ENCODE measurements at regions not wholly inside any gene's neighbourhood (a gene's known extent, or its start where the extent isn't known, plus 50 kb on each side); places are given as distances from the start of the nearest gene placed in this dataset.

GRCh38 chr14:81841346-81841745 is 307.7 kb upstream of the SEL1L start:
- no peak for DNase-seq

- no peak for DNase-seq
Measured at GRCh38 chr14:81849714-81850113, 316.1 kb upstream of the SEL1L start.

GRCh38 chr14:81855007-81855406 is 321.4 kb upstream of the SEL1L start:
- no peak for DNase-seq

DNA sequence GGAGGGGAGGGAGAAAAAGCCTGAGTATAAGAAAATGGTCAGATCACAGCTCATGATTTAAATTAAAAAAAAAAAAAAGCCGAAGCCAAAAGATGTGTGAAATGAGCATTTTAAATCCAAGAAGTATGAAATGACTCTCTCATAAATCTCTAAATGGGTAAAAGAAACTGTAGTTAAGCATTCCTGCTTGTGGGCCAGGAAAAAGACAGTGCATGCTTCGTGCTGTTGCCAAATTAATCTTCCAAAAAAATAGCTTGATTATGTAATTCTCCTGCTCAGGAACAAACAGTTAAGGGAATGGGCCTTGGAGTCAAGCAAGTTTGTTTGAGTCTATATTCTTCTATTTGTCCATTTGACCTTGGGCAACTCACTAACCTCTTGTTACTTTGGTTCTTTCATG is 325.4 kb upstream of the SEL1L start:
- no peak for DNase-seq

- no peak for DNase-seq
Measured at GRCh38 chr14:81868172-81868571, 334.5 kb upstream of the SEL1L start.

- DNase-seq: no peak
Measured at GRCh38 chr14:81871706-81872105, 338.1 kb upstream of the SEL1L start.

DNA sequence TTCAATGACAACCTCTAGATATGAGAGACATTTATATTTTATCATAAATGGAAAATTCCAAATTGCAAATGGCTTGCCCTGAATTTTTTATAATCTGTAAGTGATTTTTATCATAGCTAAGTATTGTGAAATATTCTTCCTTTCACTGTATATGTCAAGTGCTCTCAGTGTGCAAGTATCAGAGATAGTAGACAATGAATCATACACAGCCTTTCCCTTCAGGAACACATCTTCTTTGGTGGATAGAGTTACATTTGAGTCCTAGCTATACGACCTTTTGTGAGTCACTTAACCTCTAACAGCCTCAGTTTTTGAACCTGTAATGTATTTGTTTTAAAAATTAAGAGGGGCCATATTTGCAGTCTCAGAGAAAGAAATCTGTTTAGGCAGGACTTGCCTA is 350.7 kb upstream of the SEL1L start:
- no peak for DNase-seq

GRCh38 chr14:81886588-81886987 is 352.9 kb upstream of the SEL1L start:
- no peak for DNase-seq

GRCh38 chr14:81889529-81889928 is 355.9 kb upstream of the SEL1L start:
- DNase-seq: no peak

- no peak for DNase-seq
Measured at GRCh38 chr14:81890020-81890419, 356.4 kb upstream of the SEL1L start.

DNA sequence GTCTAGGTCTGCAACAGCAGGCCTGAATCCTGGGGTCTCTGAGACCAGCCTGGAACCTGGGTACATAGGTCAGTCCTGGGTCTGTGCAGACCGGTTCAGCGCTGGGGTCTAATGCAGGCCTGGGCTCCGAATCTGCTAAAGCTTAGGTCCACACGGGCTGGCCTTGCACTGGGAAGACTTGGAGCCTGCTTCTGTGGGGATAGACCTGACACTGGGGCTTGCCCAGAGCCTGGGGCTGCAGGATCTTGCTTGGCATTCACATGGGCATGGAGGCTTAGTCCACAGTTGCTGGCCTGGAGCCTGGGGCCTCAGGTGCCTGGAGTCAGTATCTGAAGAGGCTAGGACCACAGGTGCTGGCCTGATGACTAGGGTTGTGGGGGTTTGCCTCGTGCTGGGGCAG is 369.8 kb upstream of the SEL1L start:
- no peak for DNase-seq

GRCh38 chr14:81927070-81927469 is 393.4 kb upstream of the SEL1L start:
- no peak for DNase-seq

GRCh38 chr14:81931828-81932227 is 398.2 kb upstream of the SEL1L start:
- no peak for DNase-seq

- no peak for DNase-seq
Measured at GRCh38 chr14:81936348-81936747, 402.7 kb upstream of the SEL1L start.

GRCh38 chr14:81936902-81937301 is 403.2 kb upstream of the SEL1L start:
- no peak for DNase-seq

GRCh38 chr14:81938341-81938740 is 404.7 kb upstream of the SEL1L start:
- DNase-seq: no peak

- no peak for DNase-seq
Measured at GRCh38 chr14:81940651-81941050, 407.0 kb upstream of the SEL1L start.

DNA sequence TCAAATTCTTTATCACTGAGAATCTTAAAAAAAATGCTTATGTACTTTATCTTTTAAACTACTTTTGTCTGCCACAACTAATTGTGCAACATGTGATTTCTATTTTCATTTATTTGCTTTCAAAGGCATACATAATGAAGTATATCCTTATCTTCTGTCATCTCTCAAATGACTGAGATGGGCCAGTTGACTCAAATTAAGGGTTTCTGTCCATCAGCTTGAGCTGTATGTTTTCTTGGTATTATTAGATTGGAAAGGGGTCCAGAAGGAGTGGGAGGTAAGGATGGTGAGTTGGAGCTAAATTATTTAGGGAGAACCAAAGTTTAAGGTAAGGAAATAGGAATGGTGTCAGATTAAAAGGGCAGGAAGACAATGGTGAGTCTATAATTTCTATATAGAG is 408.4 kb upstream of the SEL1L start:
- DNase-seq: no peak

DNA sequence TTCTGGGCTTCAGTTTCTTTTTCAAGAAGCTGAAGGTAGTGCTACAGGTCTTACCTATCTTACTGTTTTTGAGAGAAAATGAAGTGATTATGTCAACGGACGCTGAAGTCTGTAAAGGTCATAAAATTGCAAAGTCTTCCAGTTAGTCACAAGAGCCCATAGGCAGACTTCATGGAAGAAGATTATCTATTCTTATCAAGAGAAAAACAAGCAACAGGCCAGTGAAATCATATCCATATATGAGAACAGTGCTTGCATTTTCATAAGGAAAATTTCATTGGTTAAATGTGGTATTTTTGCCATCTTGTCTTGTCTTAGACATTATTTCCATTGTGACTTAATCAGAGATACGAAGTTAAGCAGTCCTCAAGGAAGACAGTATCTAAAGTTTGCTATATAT is 412.7 kb upstream of the SEL1L start:
- DNase-seq: no peak

- no peak for DNase-seq
Measured at GRCh38 chr14:81946834-81947798, 413.5 kb upstream of the SEL1L start.

GRCh38 chr14:81952917-81953316 is 419.3 kb upstream of the SEL1L start:
- no peak for DNase-seq

GRCh38 chr14:81953419-81953818 is 419.8 kb upstream of the SEL1L start:
- DNase-seq: no peak

- no peak for DNase-seq
Measured at GRCh38 chr14:81955123-81955522, 421.5 kb upstream of the SEL1L start.

DNA sequence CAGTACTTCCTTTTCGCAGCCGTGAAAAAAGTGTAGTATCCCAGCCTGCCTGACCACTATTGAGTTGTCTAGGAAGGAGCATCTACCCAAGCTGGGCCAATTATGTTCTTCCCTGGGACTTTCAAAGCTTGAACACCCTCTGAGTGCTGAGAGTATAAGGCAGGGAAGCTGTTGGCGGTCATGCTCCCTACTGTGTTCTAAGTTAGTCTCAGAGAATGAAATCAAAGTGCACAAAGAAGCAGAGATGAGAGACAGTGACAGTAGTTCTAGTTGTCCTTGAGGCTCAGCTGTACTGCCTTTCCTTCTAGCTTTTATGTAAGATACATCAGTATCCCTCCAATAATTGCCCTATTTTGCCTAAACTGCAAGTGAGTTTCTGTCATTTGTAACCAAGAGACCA is 427.1 kb upstream of the SEL1L start:
- DNase-seq: no peak

GRCh38 chr14:81963846-81964245 is 430.2 kb upstream of the SEL1L start:
- DNase-seq: no peak

All from fibroblast of skin of back (primary cell).